GM12892 (cell line): ENCODE measurements at regions not wholly inside any gene's neighbourhood (a gene's known extent, or its start where the extent isn't known, plus 50 kb on each side); places are given as distances from the start of the nearest gene placed in this dataset.

ENCODE experiments used
- POLR2A ChIP-seq: IDR thresholded peaks from 2 replicates; pipeline ENCODE4 v1.6.1; 2011; ENCODE audit warnings: low read depth, low read length, control low read depth
- POLR2AphosphoS5 ChIP-seq: IDR thresholded peaks from 2 replicates; pipeline ENCODE4 v1.6.1; 2011; ENCODE audit warnings: low read depth, low read length, control low read depth

- TF ChIP-seq POLR2AphosphoS5 (no peak), POLR2A (no peak)
These were observed 122.5 kb upstream of the CPEB4 start for GRCh38 chr5:173765661-173766060.
